ENCODE measurements at regions not wholly inside any gene's neighbourhood (a gene's known extent, or its start where the extent isn't known, plus 50 kb on each side); places are given as distances from the start of the nearest gene placed in this dataset.

- DNase-seq (ENCODE audit: low spot score): no peak
- TF ChIP-seq CTCF (IDR thresholded peaks at IDR 0.05; ENCODE audit: extremely low read depth, insufficient read depth, missing control alignments): no peak
- in situ Hi-C loops (cut with MboI; ENCODE audit: low pct_unique_long_range_greater_than_20kb, low sequenced_read_pairs, unreplicated experiment): no loop called here
Measured at GRCh38 chr3:154779571-154779970, 300.5 kb upstream of the MME start.

- DNase-seq (ENCODE audit: low spot score): no peak
- TF ChIP-seq CTCF (IDR thresholded peaks at IDR 0.05; ENCODE audit: extremely low read depth, insufficient read depth, missing control alignments): no peak
- in situ Hi-C loops (cut with MboI; ENCODE audit: low pct_unique_long_range_greater_than_20kb, low sequenced_read_pairs, unreplicated experiment): no loop called here
Measured at GRCh38 chr3:154778057-154778456, 302.1 kb upstream of the MME start.

- TF ChIP-seq CTCF (IDR thresholded peaks at IDR 0.05; ENCODE audit: extremely low read depth, insufficient read depth, missing control alignments): no peak
- in situ Hi-C loops (cut with MboI; ENCODE audit: low pct_unique_long_range_greater_than_20kb, low sequenced_read_pairs, unreplicated experiment): no loop called here
- no peak for DNase-seq (ENCODE audit: low spot score)
Measured at GRCh38 chr3:154776549-154777225, 303.4 kb upstream of the MME start.

- no peak for DNase-seq (ENCODE audit: low spot score)
- TF ChIP-seq CTCF (IDR thresholded peaks at IDR 0.05; ENCODE audit: extremely low read depth, insufficient read depth, missing control alignments): no peak
- in situ Hi-C loops (cut with MboI; ENCODE audit: low pct_unique_long_range_greater_than_20kb, low sequenced_read_pairs, unreplicated experiment): no loop called here
Measured at GRCh38 chr3:154775821-154776548, 304.1 kb upstream of the MME start.

- no peak for TF ChIP-seq CTCF (IDR thresholded peaks at IDR 0.05; ENCODE audit: extremely low read depth, insufficient read depth, missing control alignments)
- DNase-seq (ENCODE audit: low spot score): no peak
- in situ Hi-C loops (cut with MboI; ENCODE audit: low pct_unique_long_range_greater_than_20kb, low sequenced_read_pairs, unreplicated experiment): no loop called here
Measured at GRCh38 chr3:154766765-154767503, 313.2 kb upstream of the MME start.

GRCh38 chr3:154764856-154765640, 315.1 kb upstream of the MME start:
- no peak for DNase-seq (ENCODE audit: low spot score)
- in situ Hi-C loops (cut with MboI; ENCODE audit: low pct_unique_long_range_greater_than_20kb, low sequenced_read_pairs, unreplicated experiment): no loop called here
- no peak for TF ChIP-seq CTCF (IDR thresholded peaks at IDR 0.05; ENCODE audit: extremely low read depth, insufficient read depth, missing control alignments)
